ENCODE measurements at regions not wholly inside any gene's neighbourhood (a gene's known extent, or its start where the extent isn't known, plus 50 kb on each side); places are given as distances from the start of the nearest gene placed in this dataset.

- no peak for TF ChIP-seq CTCF (IDR thresholded peaks at IDR 0.05; ENCODE audit: insufficient read depth, missing control alignments)
- no peak for DNase-seq (ENCODE audit: insufficient read length, low spot score)
- FAIRE-seq, result no peak
Measured at GRCh38 chr11:26095340-26095739, 236.6 kb upstream of the ANO3 start.

- no peak for DNase-seq (ENCODE audit: insufficient read length, low spot score)
- no peak for FAIRE-seq
- TF ChIP-seq CTCF (IDR thresholded peaks at IDR 0.05; ENCODE audit: insufficient read depth, missing control alignments), result no peak
Measured at GRCh38 chr11:26096451-26096850, 235.5 kb upstream of the ANO3 start.

GRCh38 chr11:26102325-26102724, 229.6 kb upstream of the ANO3 start:
- TF ChIP-seq CTCF (IDR thresholded peaks at IDR 0.05; ENCODE audit: insufficient read depth, missing control alignments), result no peak
- FAIRE-seq (no peak), DNase-seq (ENCODE audit: insufficient read length, low spot score) (no peak)

DNA sequence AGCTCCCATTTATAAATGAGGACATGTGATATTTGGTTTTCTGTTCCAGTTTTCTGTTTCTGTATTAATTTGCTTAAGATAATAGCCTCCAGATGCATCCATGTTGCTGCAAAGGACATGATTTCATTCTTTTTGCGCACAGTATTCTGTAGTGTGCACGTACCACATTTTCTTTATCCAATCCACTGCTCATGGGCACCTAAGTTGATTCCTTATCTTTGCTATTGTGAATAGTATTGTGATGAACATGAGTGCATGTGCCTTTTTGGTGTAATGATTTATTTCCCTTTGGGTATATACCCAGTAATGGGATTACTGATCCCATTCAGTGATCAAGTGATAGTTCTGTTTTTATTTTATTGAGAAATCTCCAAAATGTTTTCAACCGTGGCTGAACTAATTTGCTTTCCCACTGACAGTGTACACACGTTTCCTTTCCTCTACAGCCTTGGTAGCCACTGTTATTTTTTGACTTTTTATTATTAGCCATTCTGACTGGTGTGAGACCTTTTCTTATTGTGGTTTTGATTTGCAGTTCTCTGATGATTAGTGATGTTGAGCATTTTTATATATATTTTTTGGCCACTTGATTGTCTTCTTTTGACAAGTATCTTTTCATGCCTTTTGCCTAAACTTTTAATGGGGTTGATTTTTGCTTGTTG, 226.0 kb upstream of the ANO3 start:
- TF ChIP-seq CTCF (IDR thresholded peaks at IDR 0.05; ENCODE audit: insufficient read depth, missing control alignments), result no peak
- no peak for FAIRE-seq
- no peak for DNase-seq (ENCODE audit: insufficient read length, low spot score)

DNA sequence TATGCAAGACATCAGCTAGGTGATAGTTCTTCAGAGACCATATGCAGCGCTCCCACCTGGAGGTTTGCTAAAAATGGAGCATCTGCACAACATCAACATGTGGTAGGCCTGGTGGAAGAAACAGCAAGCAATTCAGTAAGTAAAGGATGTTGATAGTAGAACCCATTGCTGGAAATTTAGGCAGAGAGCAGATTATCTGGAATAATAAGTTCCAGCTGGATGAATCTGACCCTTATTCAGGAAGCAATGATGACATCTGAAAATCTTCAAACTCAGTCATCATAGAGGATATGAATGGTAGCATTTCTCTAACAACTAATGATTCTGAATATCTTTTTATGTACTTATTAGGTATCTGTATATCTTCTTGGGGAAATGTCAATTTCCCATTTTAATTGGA, 225.2 kb upstream of the ANO3 start:
- DNase-seq (ENCODE audit: insufficient read length, low spot score) (no peak), FAIRE-seq (no peak)
- no peak for TF ChIP-seq CTCF (IDR thresholded peaks at IDR 0.05; ENCODE audit: insufficient read depth, missing control alignments)

DNA sequence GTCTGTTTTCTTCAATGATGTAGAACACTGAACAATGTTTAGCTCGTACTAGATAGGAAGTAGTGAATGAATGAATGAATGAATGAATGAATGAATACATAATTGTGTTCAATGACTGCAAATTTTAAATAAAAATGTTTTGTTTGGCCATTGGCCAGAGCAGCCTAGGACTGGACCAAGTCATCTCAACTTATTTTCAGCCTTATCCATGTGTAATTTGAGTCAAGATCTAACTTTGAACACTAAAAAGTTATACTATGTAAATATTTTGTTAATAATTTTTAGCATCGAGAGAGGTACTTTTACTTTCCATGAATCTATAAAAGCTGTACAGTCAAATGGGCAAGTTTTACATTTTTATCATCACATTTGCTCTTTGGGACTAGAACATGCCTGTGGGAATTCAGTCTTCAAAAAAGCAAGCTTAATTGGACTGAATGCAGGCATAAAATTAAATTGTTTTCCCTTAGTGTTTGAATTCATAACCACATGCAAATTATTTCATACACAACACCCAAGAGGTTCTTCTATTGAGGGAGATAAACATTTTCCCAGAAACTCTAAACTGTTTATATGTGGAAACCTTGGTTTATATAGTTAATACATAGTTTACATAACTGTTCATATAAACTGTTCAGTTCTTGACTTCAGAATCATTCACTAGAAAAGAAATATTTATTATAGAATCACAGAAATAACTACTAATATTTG, 222.1 kb upstream of the ANO3 start:
- no peak for TF ChIP-seq CTCF (IDR thresholded peaks at IDR 0.05; ENCODE audit: insufficient read depth, missing control alignments)
- DNase-seq (ENCODE audit: insufficient read length, low spot score) (no peak), FAIRE-seq (no peak)

DNA sequence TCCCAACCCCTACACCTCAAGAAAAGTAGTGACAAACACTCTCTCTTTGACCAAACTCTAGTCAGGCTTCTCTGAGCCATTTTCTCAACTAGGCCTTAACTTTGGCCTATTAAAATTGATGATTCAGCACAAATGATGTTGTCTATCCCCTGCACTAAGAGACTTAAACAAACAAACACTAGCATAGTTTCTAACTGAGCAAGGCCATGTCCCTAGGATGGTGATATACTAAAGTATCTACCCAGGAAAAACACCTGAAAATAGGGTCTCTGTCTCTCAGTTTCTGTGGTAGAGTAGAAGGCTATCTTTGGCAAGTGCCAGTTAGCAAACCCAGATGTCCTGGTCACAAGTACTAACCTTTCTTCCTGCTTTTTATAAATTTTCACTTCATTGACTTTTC, 219.7 kb upstream of the ANO3 start:
- no peak for TF ChIP-seq CTCF (IDR thresholded peaks at IDR 0.05; ENCODE audit: insufficient read depth, missing control alignments)
- FAIRE-seq (no peak), DNase-seq (ENCODE audit: insufficient read length, low spot score) (no peak)
